ENCODE measurements at regions not wholly inside any gene's neighbourhood (a gene's known extent, or its start where the extent isn't known, plus 50 kb on each side); places are given as distances from the start of the nearest gene placed in this dataset.
"Not testable (repeated sequence)": the region's sequence is repeated elsewhere in the genome, so short reads cannot be mapped to it uniquely, and the experiment has no call there.

- DNase-seq (ENCODE audit: low spot score) (no peak), FAIRE-seq (no peak)
Observed at GRCh38 chr5:158268286-158268685, 409.3 kb upstream of the CLINT1 start.

GRCh38 chr5:158267228-158267627 is 408.3 kb upstream of the CLINT1 start:
- DNase-seq (ENCODE audit: low spot score) (no peak), FAIRE-seq (no peak)

- FAIRE-seq (no peak), DNase-seq (ENCODE audit: low spot score) (no peak)
Observed at GRCh38 chr5:158265931-158266700, 407.2 kb upstream of the CLINT1 start.

GRCh38 chr5:158265346-158265745 is 406.4 kb upstream of the CLINT1 start:
- DNase-seq (ENCODE audit: low spot score) (no peak), FAIRE-seq (no peak)

GRCh38 chr5:158264264-158264663 is 405.3 kb upstream of the CLINT1 start:
- DNase-seq (ENCODE audit: low spot score) (no peak), FAIRE-seq (no peak)

- DNase-seq (ENCODE audit: low spot score): no peak
- no peak for FAIRE-seq
Observed at GRCh38 chr5:158261674-158262367, 402.9 kb upstream of the CLINT1 start.

GRCh38 chr5:158256096-158256495 is 397.2 kb upstream of the CLINT1 start:
- DNase-seq (ENCODE audit: low spot score): no peak
- no peak for FAIRE-seq

- DNase-seq (ENCODE audit: low spot score) (no peak), FAIRE-seq (no peak)
Observed at GRCh38 chr5:158255609-158256008, 396.7 kb upstream of the CLINT1 start.

- no peak for DNase-seq (ENCODE audit: low spot score)
- no peak for FAIRE-seq
Observed at GRCh38 chr5:158246661-158247060, 387.7 kb upstream of the CLINT1 start.

GRCh38 chr5:158245513-158245912 is 386.6 kb upstream of the CLINT1 start:
- FAIRE-seq (no peak), DNase-seq (ENCODE audit: low spot score) (no peak)

- no peak for FAIRE-seq
- no peak for DNase-seq (ENCODE audit: low spot score)
Observed at GRCh38 chr5:158244882-158245281, 385.9 kb upstream of the CLINT1 start.

- FAIRE-seq (no peak), DNase-seq (ENCODE audit: low spot score) (no peak)
Observed at GRCh38 chr5:158236511-158237335, 377.8 kb upstream of the CLINT1 start.

GRCh38 chr5:158235159-158235547 is 376.2 kb upstream of the CLINT1 start:
- no peak for FAIRE-seq

GRCh38 chr5:158234323-158235158 is 375.6 kb upstream of the CLINT1 start:
- DNase-seq (ENCODE audit: low spot score) (no peak), FAIRE-seq (no peak)

More at GRCh38 chr5:158235159-158235547, 376.2 kb upstream of the CLINT1 start:
- DNase-seq (ENCODE audit: low spot score): no peak

- FAIRE-seq (no peak), DNase-seq (ENCODE audit: low spot score) (no peak)
Observed at GRCh38 chr5:158233735-158234322, 374.9 kb upstream of the CLINT1 start.

- not testable (repeated sequence) for DNase-seq (ENCODE audit: low spot score); FAIRE-seq
Observed at GRCh38 chr5:158227314-158227713, 368.4 kb upstream of the CLINT1 start.

- no peak for DNase-seq (ENCODE audit: low spot score)
- no peak for FAIRE-seq
Observed at GRCh38 chr5:158226496-158226895, 367.6 kb upstream of the CLINT1 start.

- FAIRE-seq: no peak
- no peak for DNase-seq (ENCODE audit: low spot score)
Observed at GRCh38 chr5:158224253-158224652, 365.3 kb upstream of the CLINT1 start.

GRCh38 chr5:158223054-158223600 is 364.2 kb upstream of the CLINT1 start:
- FAIRE-seq: no peak
- DNase-seq (ENCODE audit: low spot score): no peak

GRCh38 chr5:158212917-158213316 is 354.0 kb upstream of the CLINT1 start:
- FAIRE-seq (no peak), DNase-seq (ENCODE audit: low spot score) (no peak)

All from RCC 7860 (cell line).